ENCODE measurements at regions not wholly inside any gene's neighbourhood (a gene's known extent, or its start where the extent isn't known, plus 50 kb on each side); places are given as distances from the start of the nearest gene placed in this dataset.

- intact Hi-C loops (cut with micrococcal nuclease; ENCODE audit: unreplicated experiment), result no loop called here
- no peak overlapping the region for H3K4me2 ChIP-seq
- no TSS peak for BruUV-seq (replicated peaks)
- no peaks in the 10 kb centered on the region for H3K9me3 ChIP-seq (ENCODE audit: insufficient read depth, low read depth)
- no peak overlapping the region for H2AFZ ChIP-seq
- H3K4me1 ChIP-seq (replicated peaks; ENCODE audit: insufficient read depth), result no peaks in the 10 kb centered on the region
- no peaks in the 10 kb centered on the region for H3K27me3 ChIP-seq (ENCODE audit: insufficient read depth, low read depth)
- no peak for DNase-seq
- no peak overlapping the region for H3K27ac ChIP-seq
- H3K9me2 ChIP-seq (ENCODE audit: insufficient read depth), result no peaks in the 10 kb centered on the region
- H3K4me3 ChIP-seq, result no peak overlapping the region
- H4K20me1 ChIP-seq (ENCODE audit: insufficient read depth), result no peaks in the 10 kb centered on the region
- CTCF ChIA-PET, result no interaction called here
- no peaks in the 10 kb centered on the region for H3F3A ChIP-seq (ENCODE audit: insufficient read depth, low read depth)
- no peaks in the 10 kb centered on the region for H3K36me3 ChIP-seq (ENCODE audit: low read depth)
- POLR2A ChIA-PET (ENCODE audit: unreplicated experiment), result no interaction called here
- H3K79me2 ChIP-seq (ENCODE audit: low read depth), result no peaks in the 10 kb centered on the region
- TF ChIP-seq EZH2 (IDR thresholded peaks at IDR 0.05; ENCODE audit: low read depth) (no peak), CTCF (conservative IDR thresholded peaks at IDR 0.05) (no peak)
These were observed 78.0 kb downstream of the ZIC5 start for GRCh38 chr13:99893567-99893966.

- no peaks in the 10 kb centered on the region for H3K79me2 ChIP-seq (ENCODE audit: low read depth)
- H3K36me3 ChIP-seq (ENCODE audit: low read depth), result no peaks in the 10 kb centered on the region
- H3K4me2 ChIP-seq, result no peak overlapping the region
- H3K27me3 ChIP-seq (ENCODE audit: insufficient read depth, low read depth), result no peaks in the 10 kb centered on the region
- no peaks in the 10 kb centered on the region for H4K20me1 ChIP-seq (ENCODE audit: insufficient read depth)
- H2AFZ ChIP-seq, result no peak overlapping the region
- POLR2A ChIA-PET (ENCODE audit: unreplicated experiment), result no interaction called here
- no peaks in the 10 kb centered on the region for H3F3A ChIP-seq (ENCODE audit: insufficient read depth, low read depth)
- TF ChIP-seq CTCF (conservative IDR thresholded peaks at IDR 0.05) (no peak), EZH2 (IDR thresholded peaks at IDR 0.05; ENCODE audit: low read depth) (no peak)
- H3K9me2 ChIP-seq (ENCODE audit: insufficient read depth), result no peaks in the 10 kb centered on the region
- CTCF ChIA-PET, result no interaction called here
- no peaks in the 10 kb centered on the region for H3K4me1 ChIP-seq (replicated peaks; ENCODE audit: insufficient read depth)
- H3K4me3 ChIP-seq, result no peak overlapping the region
- no TSS peak for BruUV-seq (replicated peaks)
- H3K9me3 ChIP-seq (ENCODE audit: insufficient read depth, low read depth), result no peaks in the 10 kb centered on the region
- no peak for DNase-seq
- intact Hi-C loops (cut with micrococcal nuclease; ENCODE audit: unreplicated experiment), result no loop called here
- H3K27ac ChIP-seq, result no peak overlapping the region
These were observed 78.6 kb downstream of the ZIC5 start for GRCh38 chr13:99892866-99893504.

DNA sequence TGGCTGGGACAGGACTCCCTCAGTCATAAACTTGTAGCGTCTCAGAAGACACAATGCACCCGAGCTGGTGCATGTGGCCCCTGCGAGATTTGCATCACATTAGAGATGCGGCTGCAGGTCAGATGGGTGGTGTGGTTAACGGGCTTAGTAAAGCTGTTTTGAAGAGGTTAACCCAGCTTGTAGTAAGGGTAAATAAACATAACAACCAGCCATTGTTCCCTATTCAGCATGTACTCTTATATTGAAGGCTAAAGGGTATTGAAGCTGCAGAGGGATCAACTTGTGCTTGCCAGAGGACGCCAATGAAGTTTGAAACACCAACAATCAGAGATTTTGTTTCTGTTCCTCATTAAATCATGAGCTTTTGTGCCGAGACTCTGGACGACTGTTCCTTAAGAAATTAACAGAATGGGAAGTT, 79.4 kb downstream of the ZIC5 start:
- H3K27ac ChIP-seq, result no peak overlapping the region
- H3K27me3 ChIP-seq (ENCODE audit: insufficient read depth, low read depth), result no peaks in the 10 kb centered on the region
- no peaks in the 10 kb centered on the region for H3K79me2 ChIP-seq (ENCODE audit: low read depth)
- H3K9me2 ChIP-seq (ENCODE audit: insufficient read depth), result no peaks in the 10 kb centered on the region
- BruUV-seq (replicated peaks), result no TSS peak
- no peak for DNase-seq
- intact Hi-C loops (cut with micrococcal nuclease; ENCODE audit: unreplicated experiment), result no loop called here
- H3F3A ChIP-seq (ENCODE audit: insufficient read depth, low read depth), result no peaks in the 10 kb centered on the region
- ChIA-PET POLR2A (ENCODE audit: unreplicated experiment) (no interaction called here), CTCF (no interaction called here)
- no peaks in the 10 kb centered on the region for H3K9me3 ChIP-seq (ENCODE audit: insufficient read depth, low read depth)
- TF ChIP-seq EZH2 (IDR thresholded peaks at IDR 0.05; ENCODE audit: low read depth) (no peak), CTCF (conservative IDR thresholded peaks at IDR 0.05) (no peak)
- no peak overlapping the region for H3K4me2 ChIP-seq
- no peaks in the 10 kb centered on the region for H3K36me3 ChIP-seq (ENCODE audit: low read depth)
- no peak overlapping the region for H3K4me3 ChIP-seq
- H4K20me1 ChIP-seq (ENCODE audit: insufficient read depth), result no peaks in the 10 kb centered on the region
- H3K4me1 ChIP-seq (replicated peaks; ENCODE audit: insufficient read depth), result no peaks in the 10 kb centered on the region
- no peak overlapping the region for H2AFZ ChIP-seq
